ENCODE measurements at regions not wholly inside any gene's neighbourhood (a gene's known extent, or its start where the extent isn't known, plus 50 kb on each side); places are given as distances from the start of the nearest gene placed in this dataset.
"Not testable (repeated sequence)": the region's sequence is repeated elsewhere in the genome, so short reads cannot be mapped to it uniquely, and the experiment has no call there.

DNA sequence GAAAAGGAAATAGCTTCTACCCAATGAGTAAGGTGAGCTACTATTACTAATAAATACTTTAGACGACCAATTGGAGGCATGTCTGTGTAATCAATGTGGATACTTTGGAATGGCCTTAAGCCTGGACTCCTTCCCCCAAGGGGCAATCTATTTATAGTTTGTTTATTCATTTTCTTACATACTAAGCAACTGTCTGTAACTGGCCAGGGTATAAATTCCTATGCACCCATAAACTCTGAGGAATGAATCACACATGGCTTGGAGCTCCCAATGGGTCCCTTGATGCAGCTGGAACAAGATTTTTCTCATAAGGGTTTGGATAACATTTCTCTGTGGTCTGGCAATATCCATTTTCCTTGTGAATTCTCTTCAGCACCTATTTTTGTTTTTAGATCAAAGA is 506.8 kb downstream of the EDEM1 start:
- H3K27me3 Mint-ChIP-seq (ENCODE audit: low read depth, poor library complexity), result peaks cover 6% of the 10 kb centered on the region
- no peaks in the 10 kb centered on the region for H3K36me3 Mint-ChIP-seq (ENCODE audit: low read depth)
- TF ChIP-seq, protein P1, sequence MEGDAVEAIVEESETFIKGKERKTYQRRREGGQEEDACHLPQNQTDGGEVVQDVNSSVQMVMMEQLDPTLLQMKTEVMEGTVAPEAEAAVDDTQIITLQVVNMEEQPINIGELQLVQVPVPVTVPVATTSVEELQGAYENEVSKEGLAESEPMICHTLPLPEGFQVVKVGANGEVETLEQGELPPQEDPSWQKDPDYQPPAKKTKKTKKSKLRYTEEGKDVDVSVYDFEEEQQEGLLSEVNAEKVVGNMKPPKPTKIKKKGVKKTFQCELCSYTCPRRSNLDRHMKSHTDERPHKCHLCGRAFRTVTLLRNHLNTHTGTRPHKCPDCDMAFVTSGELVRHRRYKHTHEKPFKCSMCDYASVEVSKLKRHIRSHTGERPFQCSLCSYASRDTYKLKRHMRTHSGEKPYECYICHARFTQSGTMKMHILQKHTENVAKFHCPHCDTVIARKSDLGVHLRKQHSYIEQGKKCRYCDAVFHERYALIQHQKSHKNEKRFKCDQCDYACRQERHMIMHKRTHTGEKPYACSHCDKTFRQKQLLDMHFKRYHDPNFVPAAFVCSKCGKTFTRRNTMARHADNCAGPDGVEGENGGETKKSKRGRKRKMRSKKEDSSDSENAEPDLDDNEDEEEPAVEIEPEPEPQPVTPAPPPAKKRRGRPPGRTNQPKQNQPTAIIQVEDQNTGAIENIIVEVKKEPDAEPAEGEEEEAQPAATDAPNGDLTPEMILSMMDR (IDR thresholded peaks at IDR 0.05), result no peak
- H3K27ac Mint-ChIP-seq, result no peak overlapping the region
- H3K4me1 Mint-ChIP-seq, result no peaks in the 10 kb centered on the region
- H3K9me3 Mint-ChIP-seq, result peaks cover 8% of the 10 kb centered on the region
- no peak for DNase-seq
- H3K4me3 Mint-ChIP-seq, result no peak overlapping the region

DNA sequence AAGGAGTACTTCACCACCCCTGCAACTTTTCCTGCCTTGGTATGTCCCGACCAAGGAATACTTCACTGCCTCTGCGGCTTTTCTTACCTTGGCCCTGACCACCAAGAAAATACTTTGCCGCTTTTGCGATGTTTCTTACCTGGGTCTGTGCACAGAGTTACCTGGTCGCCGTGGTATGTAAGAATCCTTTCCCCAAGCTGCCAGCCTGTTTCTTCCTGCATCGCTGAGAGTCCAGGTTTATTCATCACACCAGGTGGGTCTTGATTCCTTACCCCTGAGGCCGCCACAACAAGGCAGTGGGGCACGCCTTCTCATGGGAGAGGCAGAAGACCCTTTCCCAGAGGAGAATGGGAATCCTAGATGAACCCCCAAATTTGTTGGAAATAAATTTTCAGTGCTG is 511.3 kb downstream of the EDEM1 start:
- Mint-ChIP-seq H3K4me1 (no peaks in the 10 kb centered on the region), H3K27me3 (ENCODE audit: low read depth, poor library complexity) (no peaks in the 10 kb centered on the region), H3K27ac (no peak overlapping the region), H3K36me3 (ENCODE audit: low read depth) (no peaks in the 10 kb centered on the region), H3K4me3 (no peak overlapping the region), H3K9me3 (no peaks in the 10 kb centered on the region)
- TF ChIP-seq, protein P1 (IDR thresholded peaks at IDR 0.05), result no peak
- DNase-seq, result no peak

DNA sequence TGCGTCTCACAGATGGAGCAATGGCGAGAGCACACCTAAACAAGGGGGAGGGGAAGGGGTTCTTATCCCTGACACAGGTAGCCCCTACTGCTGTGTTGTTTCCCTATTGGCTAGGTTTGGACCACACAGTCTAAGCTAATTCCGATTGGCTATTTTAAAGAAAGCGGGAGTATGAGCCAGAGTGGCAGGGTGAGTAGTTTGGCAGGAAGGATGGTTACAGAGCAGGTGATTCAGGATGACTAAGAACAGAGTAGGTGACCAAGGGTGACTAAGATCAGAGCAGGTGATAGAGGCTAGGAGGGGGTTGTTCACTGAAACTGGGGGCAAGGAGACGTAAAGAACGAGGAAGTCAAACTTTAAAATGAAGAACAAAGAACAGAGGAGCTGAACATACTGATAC is 511.8 kb downstream of the EDEM1 start:
- H3K4me1 Mint-ChIP-seq, result no peaks in the 10 kb centered on the region
- H3K36me3 Mint-ChIP-seq (ENCODE audit: low read depth), result no peaks in the 10 kb centered on the region
- TF ChIP-seq, protein P1 (IDR thresholded peaks at IDR 0.05), result no peak
- DNase-seq, result no peak
- H3K4me3 Mint-ChIP-seq, result no peak overlapping the region
- no peak overlapping the region for H3K27ac Mint-ChIP-seq
- H3K9me3 Mint-ChIP-seq, result no peaks in the 10 kb centered on the region
- H3K27me3 Mint-ChIP-seq (ENCODE audit: low read depth, poor library complexity), result no peaks in the 10 kb centered on the region

DNA sequence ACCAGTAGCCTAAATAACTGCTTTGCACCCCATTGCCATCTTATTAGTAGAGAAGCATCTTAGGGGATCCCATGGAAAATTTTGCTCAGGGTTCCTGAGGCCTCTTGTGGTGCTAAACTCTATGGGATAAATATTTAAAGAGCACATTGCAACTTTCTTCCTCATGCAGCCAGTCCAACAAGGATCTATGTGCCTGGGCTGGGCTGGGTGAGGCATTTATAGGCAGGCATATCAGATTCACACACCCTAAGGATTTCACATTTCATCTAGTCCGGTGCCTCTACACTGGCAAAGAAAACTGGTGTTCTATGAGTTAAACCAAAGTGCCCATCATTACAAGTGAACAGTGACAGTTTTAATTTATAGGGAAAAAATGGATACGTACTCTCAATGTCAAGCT is 512.3 kb downstream of the EDEM1 start:
- H3K27ac Mint-ChIP-seq, result no peak overlapping the region

DNA sequence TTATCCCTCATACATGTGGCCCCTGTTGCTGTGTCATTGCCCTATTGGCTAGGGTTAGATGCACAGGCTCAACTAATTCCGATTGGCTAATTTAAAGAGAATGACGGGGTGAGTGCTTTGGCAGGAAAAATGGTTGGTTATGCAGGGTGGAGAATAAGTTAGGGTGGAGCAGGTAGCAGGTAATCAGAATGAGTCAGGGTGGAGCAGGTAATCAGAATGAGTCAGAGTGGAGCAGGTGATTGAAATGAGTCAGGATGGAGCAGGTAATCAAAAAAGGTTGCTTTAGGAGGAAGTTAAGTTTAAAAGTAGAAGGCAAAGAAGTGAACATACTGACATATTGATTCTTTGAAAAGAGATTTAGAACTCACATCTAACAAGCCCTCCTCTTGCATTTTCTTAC is 513.5 kb downstream of the EDEM1 start:
- not testable (repeated sequence) for DNase-seq; H3K27ac Mint-ChIP-seq; H3K9me3 Mint-ChIP-seq; H3K4me1 Mint-ChIP-seq; H3K4me3 Mint-ChIP-seq; H3K36me3 Mint-ChIP-seq (ENCODE audit: low read depth); H3K27me3 Mint-ChIP-seq (ENCODE audit: low read depth, poor library complexity)

More for the DNA sequence above, 512.3 kb downstream of the EDEM1 start:
- TF ChIP-seq, protein P1 (IDR thresholded peaks at IDR 0.05), result no peak
- Mint-ChIP-seq H3K27me3 (ENCODE audit: low read depth, poor library complexity) (no peaks in the 10 kb centered on the region), H3K36me3 (ENCODE audit: low read depth) (no peaks in the 10 kb centered on the region), H3K4me1 (no peaks in the 10 kb centered on the region), H3K9me3 (no peaks in the 10 kb centered on the region), H3K4me3 (no peak overlapping the region)
- DNase-seq, result no peak

DNA sequence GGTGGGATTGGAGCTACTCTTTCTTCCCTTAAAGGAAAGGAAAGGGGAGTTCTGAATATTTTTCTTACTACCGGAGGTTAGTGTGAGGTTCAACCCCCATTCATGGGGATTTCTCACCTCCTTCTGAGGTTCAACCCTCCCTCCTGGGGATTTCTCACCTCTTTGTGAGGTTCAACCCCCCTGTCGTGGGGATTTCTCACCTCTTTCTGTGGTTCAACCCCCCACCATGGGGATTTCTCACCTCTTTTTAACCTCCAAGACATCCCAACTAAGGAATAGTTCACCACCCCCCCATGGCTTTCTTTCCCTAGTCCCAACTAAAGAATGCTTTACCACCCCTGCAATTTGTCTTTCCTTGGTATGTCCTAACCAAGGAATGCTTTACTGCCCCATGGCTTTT is 520.3 kb downstream of the EDEM1 start:
- Mint-ChIP-seq H3K9me3 (peaks cover 11% of the 10 kb centered on the region), H3K36me3 (ENCODE audit: low read depth) (no peaks in the 10 kb centered on the region), H3K4me1 (no peaks in the 10 kb centered on the region), H3K4me3 (no peak overlapping the region), H3K27ac (no peak overlapping the region), H3K27me3 (ENCODE audit: low read depth, poor library complexity) (peaks cover 5% of the 10 kb centered on the region)
- DNase-seq, result no peak
- TF ChIP-seq, protein P1 (IDR thresholded peaks at IDR 0.05), result no peak

Data from nephron progenitor cell (in vitro differentiated cells).